A549 (cell line): ENCODE measurements at regions not wholly inside any gene's neighbourhood (a gene's known extent, or its start where the extent isn't known, plus 50 kb on each side); places are given as distances from the start of the nearest gene placed in this dataset.

Experiments used
- CTCF ChIP-seq: fragments of >200 bp; sonication (Bioruptor Twin); formaldehyde crosslinking; IDR thresholded peaks from 3 replicates; pipeline ENCODE4 v1.5.1; 2016
- TP53 ChIP-seq: fragments of 250-450 bp; sonication (Bioruptor Pico); IDR thresholded peaks from 2 replicates; pipeline ENCODE4 v1.5.0; 2021; ENCODE audit warnings: mild to moderate bottlenecking, moderate library complexity
- ZSCAN20 ChIP-seq: fragments of 250-450 bp; sonication (Bioruptor Pico); IDR thresholded peaks from 2 replicates; pipeline ENCODE4 v1.8.0; 2022; ENCODE audit warnings: mild to moderate bottlenecking, moderate library complexity

DNA sequence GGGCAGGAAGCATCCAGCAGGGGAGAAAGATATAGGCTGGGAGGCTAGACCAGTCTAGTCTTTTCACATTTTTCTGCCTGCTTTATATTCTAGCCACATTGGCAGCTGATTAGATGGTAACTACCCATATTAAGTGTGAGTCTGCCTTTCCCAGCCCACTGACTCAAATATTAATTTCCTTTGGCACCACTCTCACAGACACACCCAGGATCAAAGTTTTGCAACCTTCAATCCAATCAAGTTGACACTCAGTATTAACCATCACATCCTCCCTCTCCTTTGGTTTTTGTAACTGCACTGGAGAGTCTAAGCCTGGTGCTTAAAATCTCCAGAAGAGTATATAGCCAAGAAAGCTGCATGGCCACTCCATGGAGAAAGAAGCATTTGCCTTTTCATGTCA is 560.4 kb downstream of the GRXCR1 start:
- no peak for TF ChIP-seq CTCF
- no peak for TF ChIP-seq TP53
- TF ChIP-seq ZSCAN20: no peak
